Loucy (cell line): ENCODE measurements at regions not wholly inside any gene's neighbourhood (a gene's known extent, or its start where the extent isn't known, plus 50 kb on each side); places are given as distances from the start of the nearest gene placed in this dataset.

Source experiments
- CTCF ChIP-seq: fragments of 200-600 bp; sonication (generic); conservative IDR thresholded peaks from 2 replicates; pipeline ENCODE4 v1.5.1; 2014; ENCODE audit warnings: mild to moderate bottlenecking, antibody characterized with exemption, low read length
- EZH2phosphoT487 ChIP-seq: fragments of 200-600 bp; IDR thresholded peaks from 2 replicates; pipeline ENCODE4 v1.6.1; 2018; ENCODE audit warnings: antibody characterized with exemption, mild to moderate bottlenecking, moderate library complexity, borderline replicate concordance

GRCh38 chr22:22746061-22746962 is 101.9 kb downstream of the GGTLC2 start:
- no peak for TF ChIP-seq CTCF
- no peak for TF ChIP-seq EZH2phosphoT487
